DOHH2 (cell line): ENCODE measurements at regions not wholly inside any gene's neighbourhood (a gene's known extent, or its start where the extent isn't known, plus 50 kb on each side); places are given as distances from the start of the nearest gene placed in this dataset.

Experiments
- EZH2phosphoT487 ChIP-seq: fragments of 200-600 bp; sonication (generic); IDR thresholded peaks from 2 replicates; pipeline ENCODE4 v1.6.1; 2017; ENCODE audit warnings: borderline replicate concordance, mild to moderate bottlenecking, antibody characterized with exemption, low read length, moderate library complexity, mixed read lengths
- TF ChIP-seq, protein P1 (sequence below): fragments of 200-600 bp; sonication (generic); IDR thresholded peaks from one replicate; pipeline ENCODE4 v1.5.1; 2014; ENCODE audit warnings: antibody characterized with exemption, mild to moderate bottlenecking, low read depth, low read length; ENCODE audit not compliant: poor library complexity, severe bottlenecking

- TF ChIP-seq, protein P1, sequence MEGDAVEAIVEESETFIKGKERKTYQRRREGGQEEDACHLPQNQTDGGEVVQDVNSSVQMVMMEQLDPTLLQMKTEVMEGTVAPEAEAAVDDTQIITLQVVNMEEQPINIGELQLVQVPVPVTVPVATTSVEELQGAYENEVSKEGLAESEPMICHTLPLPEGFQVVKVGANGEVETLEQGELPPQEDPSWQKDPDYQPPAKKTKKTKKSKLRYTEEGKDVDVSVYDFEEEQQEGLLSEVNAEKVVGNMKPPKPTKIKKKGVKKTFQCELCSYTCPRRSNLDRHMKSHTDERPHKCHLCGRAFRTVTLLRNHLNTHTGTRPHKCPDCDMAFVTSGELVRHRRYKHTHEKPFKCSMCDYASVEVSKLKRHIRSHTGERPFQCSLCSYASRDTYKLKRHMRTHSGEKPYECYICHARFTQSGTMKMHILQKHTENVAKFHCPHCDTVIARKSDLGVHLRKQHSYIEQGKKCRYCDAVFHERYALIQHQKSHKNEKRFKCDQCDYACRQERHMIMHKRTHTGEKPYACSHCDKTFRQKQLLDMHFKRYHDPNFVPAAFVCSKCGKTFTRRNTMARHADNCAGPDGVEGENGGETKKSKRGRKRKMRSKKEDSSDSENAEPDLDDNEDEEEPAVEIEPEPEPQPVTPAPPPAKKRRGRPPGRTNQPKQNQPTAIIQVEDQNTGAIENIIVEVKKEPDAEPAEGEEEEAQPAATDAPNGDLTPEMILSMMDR = no peak
- TF ChIP-seq EZH2phosphoT487 = no peak
Observed at GRCh38 chr10:84801916-84802315, 473.5 kb downstream of the CCSER2 start.
